Caki2 (cell line): ENCODE measurements at regions not wholly inside any gene's neighbourhood (a gene's known extent, or its start where the extent isn't known, plus 50 kb on each side); places are given as distances from the start of the nearest gene placed in this dataset.
"Not testable (repeated sequence)": the region's sequence is repeated elsewhere in the genome, so short reads cannot be mapped to it uniquely, and the experiment has no call there.

Experiments
- DNase-seq: peaks from one replicate; pipeline ENCODE4 v3.0.0-alpha.2; 2015; ENCODE audit warnings: low read depth
- in situ Hi-C: cut with HindIII; loops from 2 replicates; pipeline ENCODE4 v1.10.0; 2016; ENCODE audit warnings: low sequenced_read_pairs, low pct_unique_long_range_greater_than_20kb, mixed read lengths

- in situ Hi-C loops = no loop called here
These were observed 80.2 kb upstream of the NAV2 start for GRCh38 chr11:19632499-19632834.

GRCh38 chr11:19631712-19632498 is 80.7 kb upstream of the NAV2 start:
- in situ Hi-C loops = no loop called here
- DNase-seq = no peak

More at GRCh38 chr11:19632499-19632834, 80.2 kb upstream of the NAV2 start:
- DNase-seq = peak; percentile 4

GRCh38 chr11:19628018-19628417 is 84.6 kb upstream of the NAV2 start:
- in situ Hi-C loops = no loop called here
- DNase-seq = no peak

- in situ Hi-C loops = no loop called here
- no peak for DNase-seq
These were observed 85.1 kb upstream of the NAV2 start for GRCh38 chr11:19627566-19627965.

- in situ Hi-C loops = no loop called here
- no peak for DNase-seq
These were observed 87.2 kb upstream of the NAV2 start for GRCh38 chr11:19625438-19625837.

- no peak for DNase-seq
- in situ Hi-C loops = no loop called here
These were observed 94.7 kb upstream of the NAV2 start for GRCh38 chr11:19617696-19618523.

GRCh38 chr11:19615341-19616183 is 97.1 kb upstream of the NAV2 start:
- no peak for DNase-seq
- in situ Hi-C loops = no loop called here

- in situ Hi-C loops = no loop called here
- no peak for DNase-seq
These were observed 98.2 kb upstream of the NAV2 start for GRCh38 chr11:19614370-19614940.

GRCh38 chr11:19612025-19612424 is 100.6 kb upstream of the NAV2 start:
- in situ Hi-C loops, DNase-seq: not testable (repeated sequence)

GRCh38 chr11:19607656-19608360 is 104.8 kb upstream of the NAV2 start:
- in situ Hi-C loops = no loop called here
- DNase-seq = no peak

GRCh38 chr11:19606856-19607655 is 105.6 kb upstream of the NAV2 start:
- in situ Hi-C loops = no loop called here
- no peak for DNase-seq

GRCh38 chr11:19605520-19606371 is 106.9 kb upstream of the NAV2 start:
- no peak for DNase-seq
- in situ Hi-C loops = no loop called here

- in situ Hi-C loops = no loop called here
- no peak for DNase-seq
These were observed 107.8 kb upstream of the NAV2 start for GRCh38 chr11:19604679-19605375.

- DNase-seq = no peak
- in situ Hi-C loops = no loop called here
These were observed 108.9 kb upstream of the NAV2 start for GRCh38 chr11:19603771-19604170.

GRCh38 chr11:19602891-19603290 is 109.7 kb upstream of the NAV2 start:
- in situ Hi-C loops = no loop called here
- no peak for DNase-seq

- in situ Hi-C loops = no loop called here
- no peak for DNase-seq
These were observed 110.2 kb upstream of the NAV2 start for GRCh38 chr11:19602406-19602805.
